ENCODE measurements at regions not wholly inside any gene's neighbourhood (a gene's known extent, or its start where the extent isn't known, plus 50 kb on each side); places are given as distances from the start of the nearest gene placed in this dataset.

- Mint-ChIP-seq H3K4me3 (no peak overlapping the region), H3K4me1 (ENCODE audit: low read depth) (no peaks in the 10 kb centered on the region), H3K36me3 (ENCODE audit: low read depth) (no peaks in the 10 kb centered on the region), H3K9me3 (peaks cover 21% of the 10 kb centered on the region), H3K27me3 (ENCODE audit: low read depth) (no peaks in the 10 kb centered on the region), H3K27ac (no peak overlapping the region)
Observed at GRCh38 chr11:25159341-25159740, 662.5 kb downstream of the LUZP2 start.

- no peaks in the 10 kb centered on the region for H3K36me3 Mint-ChIP-seq (ENCODE audit: low read depth)
- H3K4me3 Mint-ChIP-seq: no peak overlapping the region
- peaks cover 17% of the 10 kb centered on the region for H3K9me3 Mint-ChIP-seq
- no peaks in the 10 kb centered on the region for H3K4me1 Mint-ChIP-seq (ENCODE audit: low read depth)
- H3K27ac Mint-ChIP-seq: no peak overlapping the region
- H3K27me3 Mint-ChIP-seq (ENCODE audit: low read depth): no peaks in the 10 kb centered on the region
Observed at GRCh38 chr11:25163421-25163820, 666.6 kb downstream of the LUZP2 start.

- H3K36me3 Mint-ChIP-seq (ENCODE audit: low read depth): no peaks in the 10 kb centered on the region
- H3K9me3 Mint-ChIP-seq: peaks cover 26% of the 10 kb centered on the region
- no peak overlapping the region for H3K27ac Mint-ChIP-seq
- no peaks in the 10 kb centered on the region for H3K27me3 Mint-ChIP-seq (ENCODE audit: low read depth)
- H3K4me1 Mint-ChIP-seq (ENCODE audit: low read depth): no peaks in the 10 kb centered on the region
- H3K4me3 Mint-ChIP-seq: no peak overlapping the region
Observed at GRCh38 chr11:25180187-25180586, 683.3 kb downstream of the LUZP2 start.

- Mint-ChIP-seq H3K4me1 (ENCODE audit: low read depth) (no peaks in the 10 kb centered on the region), H3K9me3 (peaks cover 10% of the 10 kb centered on the region), H3K36me3 (ENCODE audit: low read depth) (no peaks in the 10 kb centered on the region), H3K4me3 (no peak overlapping the region), H3K27me3 (ENCODE audit: low read depth) (no peaks in the 10 kb centered on the region), H3K27ac (no peak overlapping the region)
Observed at GRCh38 chr11:25183411-25183810, 686.6 kb downstream of the LUZP2 start.

GRCh38 chr11:25197515-25197914, 700.7 kb downstream of the LUZP2 start:
- no peak overlapping the region for H3K4me3 Mint-ChIP-seq
- no peaks in the 10 kb centered on the region for H3K4me1 Mint-ChIP-seq (ENCODE audit: low read depth)
- no peaks in the 10 kb centered on the region for H3K36me3 Mint-ChIP-seq (ENCODE audit: low read depth)
- H3K27me3 Mint-ChIP-seq (ENCODE audit: low read depth): no peaks in the 10 kb centered on the region
- H3K27ac Mint-ChIP-seq: no peak overlapping the region
- peaks cover 11% of the 10 kb centered on the region for H3K9me3 Mint-ChIP-seq

- no peaks in the 10 kb centered on the region for H3K27me3 Mint-ChIP-seq (ENCODE audit: low read depth)
- H3K9me3 Mint-ChIP-seq: peaks cover 15% of the 10 kb centered on the region
- no peaks in the 10 kb centered on the region for H3K4me1 Mint-ChIP-seq (ENCODE audit: low read depth)
- no peak overlapping the region for H3K27ac Mint-ChIP-seq
- H3K36me3 Mint-ChIP-seq (ENCODE audit: low read depth): no peaks in the 10 kb centered on the region
- H3K4me3 Mint-ChIP-seq: no peak overlapping the region
Observed at GRCh38 chr11:25198704-25199103, 701.9 kb downstream of the LUZP2 start.

- Mint-ChIP-seq H3K27me3 (ENCODE audit: low read depth) (no peaks in the 10 kb centered on the region), H3K36me3 (ENCODE audit: low read depth) (no peaks in the 10 kb centered on the region), H3K4me3 (no peak overlapping the region), H3K4me1 (ENCODE audit: low read depth) (no peaks in the 10 kb centered on the region), H3K9me3 (peaks cover 18% of the 10 kb centered on the region), H3K27ac (no peak overlapping the region)
Observed at GRCh38 chr11:25200925-25201324, 704.1 kb downstream of the LUZP2 start.

- Mint-ChIP-seq H3K27me3 (ENCODE audit: low read depth) (no peaks in the 10 kb centered on the region), H3K27ac (no peak overlapping the region)
Observed at GRCh38 chr11:25206762-25207161, 709.9 kb downstream of the LUZP2 start.

GRCh38 chr11:25211635-25212254, 714.9 kb downstream of the LUZP2 start:
- Mint-ChIP-seq H3K4me1 (ENCODE audit: low read depth) (no peaks in the 10 kb centered on the region), H3K4me3 (no peak overlapping the region), H3K9me3 (peaks cover 21% of the 10 kb centered on the region), H3K27me3 (ENCODE audit: low read depth) (no peaks in the 10 kb centered on the region), H3K36me3 (ENCODE audit: low read depth) (no peaks in the 10 kb centered on the region), H3K27ac (no peak overlapping the region)

More at GRCh38 chr11:25206762-25207161, 709.9 kb downstream of the LUZP2 start:
- Mint-ChIP-seq H3K4me3 (no peak overlapping the region), H3K9me3 (peaks cover 22% of the 10 kb centered on the region), H3K36me3 (ENCODE audit: low read depth) (no peaks in the 10 kb centered on the region), H3K4me1 (ENCODE audit: low read depth) (no peaks in the 10 kb centered on the region)

- Mint-ChIP-seq H3K36me3 (ENCODE audit: low read depth) (no peaks in the 10 kb centered on the region), H3K9me3 (peaks cover 18% of the 10 kb centered on the region), H3K27me3 (ENCODE audit: low read depth) (no peaks in the 10 kb centered on the region)
Observed at GRCh38 chr11:25214535-25215176, 717.8 kb downstream of the LUZP2 start.

GRCh38 chr11:25218036-25218435, 721.2 kb downstream of the LUZP2 start:
- Mint-ChIP-seq H3K27me3 (ENCODE audit: low read depth) (no peaks in the 10 kb centered on the region), H3K4me3 (no peak overlapping the region), H3K4me1 (ENCODE audit: low read depth) (no peaks in the 10 kb centered on the region)

More at GRCh38 chr11:25214535-25215176, 717.8 kb downstream of the LUZP2 start:
- no peaks in the 10 kb centered on the region for H3K4me1 Mint-ChIP-seq (ENCODE audit: low read depth)
- H3K27ac Mint-ChIP-seq: no peak overlapping the region
- no peak overlapping the region for H3K4me3 Mint-ChIP-seq

GRCh38 chr11:25225078-25225477, 728.2 kb downstream of the LUZP2 start:
- H3K4me1 Mint-ChIP-seq (ENCODE audit: low read depth): no peaks in the 10 kb centered on the region
- H3K36me3 Mint-ChIP-seq (ENCODE audit: low read depth): no peaks in the 10 kb centered on the region
- H3K4me3 Mint-ChIP-seq: no peak overlapping the region
- no peak overlapping the region for H3K27ac Mint-ChIP-seq
- H3K9me3 Mint-ChIP-seq: peaks cover 30% of the 10 kb centered on the region
- H3K27me3 Mint-ChIP-seq (ENCODE audit: low read depth): no peaks in the 10 kb centered on the region

More at GRCh38 chr11:25218036-25218435, 721.2 kb downstream of the LUZP2 start:
- Mint-ChIP-seq H3K36me3 (ENCODE audit: low read depth) (no peaks in the 10 kb centered on the region), H3K27ac (no peak overlapping the region), H3K9me3 (peaks cover 28% of the 10 kb centered on the region)

- no peaks in the 10 kb centered on the region for H3K4me1 Mint-ChIP-seq (ENCODE audit: low read depth)
- H3K4me3 Mint-ChIP-seq: no peak overlapping the region
- H3K36me3 Mint-ChIP-seq (ENCODE audit: low read depth): no peaks in the 10 kb centered on the region
- H3K27ac Mint-ChIP-seq: no peak overlapping the region
- peaks cover 21% of the 10 kb centered on the region for H3K9me3 Mint-ChIP-seq
- no peaks in the 10 kb centered on the region for H3K27me3 Mint-ChIP-seq (ENCODE audit: low read depth)
Observed at GRCh38 chr11:25242928-25243327, 746.1 kb downstream of the LUZP2 start.

- Mint-ChIP-seq H3K4me1 (ENCODE audit: low read depth) (no peaks in the 10 kb centered on the region), H3K27ac (no peak overlapping the region), H3K4me3 (no peak overlapping the region), H3K9me3 (peaks cover 17% of the 10 kb centered on the region), H3K27me3 (ENCODE audit: low read depth) (no peaks in the 10 kb centered on the region), H3K36me3 (ENCODE audit: low read depth) (no peaks in the 10 kb centered on the region)
Observed at GRCh38 chr11:25244126-25244525, 747.3 kb downstream of the LUZP2 start.

- H3K9me3 Mint-ChIP-seq: peaks cover 21% of the 10 kb centered on the region
- H3K27me3 Mint-ChIP-seq (ENCODE audit: low read depth): no peaks in the 10 kb centered on the region
- H3K36me3 Mint-ChIP-seq (ENCODE audit: low read depth): no peaks in the 10 kb centered on the region
- H3K4me3 Mint-ChIP-seq: no peak overlapping the region
- no peaks in the 10 kb centered on the region for H3K4me1 Mint-ChIP-seq (ENCODE audit: low read depth)
- H3K27ac Mint-ChIP-seq: no peak overlapping the region
Observed at GRCh38 chr11:25247336-25247735, 750.5 kb downstream of the LUZP2 start.
